Neural cell (in vitro differentiated cells): ENCODE measurements at regions not wholly inside any gene's neighbourhood (a gene's known extent, or its start where the extent isn't known, plus 50 kb on each side); places are given as distances from the start of the nearest gene placed in this dataset.

ENCODE experiments used
- EZH2 ChIP-seq: fragments of 200-600, 300-800 bp; shearing (Covaris generic), sonication (generic); IDR thresholded peaks from 2 replicates; pipeline ENCODE4 v1.6.1; 2014; ENCODE audit warnings: antibody characterized with exemption, low read length, borderline replicate concordance, mild to moderate bottlenecking; ENCODE audit not compliant: insufficient read depth, poor library complexity, severe bottlenecking
- TF ChIP-seq, protein P1 (sequence below): fragments of 450-650 bp; IDR thresholded peaks from 2 replicates; pipeline ENCODE4 v1.5.1; 2014; ENCODE audit warnings: antibody characterized with exemption, mild to moderate bottlenecking, moderate library complexity; ENCODE audit not compliant: poor library complexity, severe bottlenecking

DNA sequence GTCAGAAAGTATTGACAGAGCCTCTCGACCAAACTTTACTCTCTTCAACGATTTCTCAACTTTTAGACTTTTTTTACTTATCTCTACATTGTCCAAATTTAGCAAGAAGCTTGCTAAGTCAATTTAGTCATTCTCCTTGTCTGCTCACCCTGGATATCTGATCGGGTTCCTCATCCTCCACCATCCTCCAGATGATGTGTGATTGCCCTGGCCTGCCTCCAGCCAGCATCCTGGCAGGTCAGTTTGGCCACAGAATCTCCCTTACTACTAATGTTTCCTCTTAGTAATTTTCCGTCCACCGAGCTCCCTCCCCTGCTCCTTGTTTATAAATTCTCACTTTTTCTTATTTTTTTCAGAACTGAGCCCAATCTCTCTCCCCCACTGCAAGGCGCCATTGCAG lies 167.9 kb upstream of the ZFP42 start:
- TF ChIP-seq EZH2, result no peak
- TF ChIP-seq, protein P1, sequence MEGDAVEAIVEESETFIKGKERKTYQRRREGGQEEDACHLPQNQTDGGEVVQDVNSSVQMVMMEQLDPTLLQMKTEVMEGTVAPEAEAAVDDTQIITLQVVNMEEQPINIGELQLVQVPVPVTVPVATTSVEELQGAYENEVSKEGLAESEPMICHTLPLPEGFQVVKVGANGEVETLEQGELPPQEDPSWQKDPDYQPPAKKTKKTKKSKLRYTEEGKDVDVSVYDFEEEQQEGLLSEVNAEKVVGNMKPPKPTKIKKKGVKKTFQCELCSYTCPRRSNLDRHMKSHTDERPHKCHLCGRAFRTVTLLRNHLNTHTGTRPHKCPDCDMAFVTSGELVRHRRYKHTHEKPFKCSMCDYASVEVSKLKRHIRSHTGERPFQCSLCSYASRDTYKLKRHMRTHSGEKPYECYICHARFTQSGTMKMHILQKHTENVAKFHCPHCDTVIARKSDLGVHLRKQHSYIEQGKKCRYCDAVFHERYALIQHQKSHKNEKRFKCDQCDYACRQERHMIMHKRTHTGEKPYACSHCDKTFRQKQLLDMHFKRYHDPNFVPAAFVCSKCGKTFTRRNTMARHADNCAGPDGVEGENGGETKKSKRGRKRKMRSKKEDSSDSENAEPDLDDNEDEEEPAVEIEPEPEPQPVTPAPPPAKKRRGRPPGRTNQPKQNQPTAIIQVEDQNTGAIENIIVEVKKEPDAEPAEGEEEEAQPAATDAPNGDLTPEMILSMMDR, result no peak
